Activated T-helper 1 cell treated with anti-CD3 and anti-CD28 coated beads, Interleukin-12 subunit alpha, Interleukin-12 subunit beta, Interleukin-2, Interleukin-4 antibody, amounts not matched to agents 30 ng/mL and 10 ng/mL and 1 ng/mL, durations not matched to agents 14 hours and 24 hours and 36 hours (primary cell): ENCODE measurements at regions not wholly inside any gene's neighbourhood (a gene's known extent, or its start where the extent isn't known, plus 50 kb on each side); places are given as distances from the start of the nearest gene placed in this dataset.

ENCODE experiments used
- DNase-seq: peaks from one replicate; pipeline ENCODE4 v3.0.0; 2021; ENCODE audit warnings: low spot score
- H3K27ac Mint-ChIP-seq: one replicate; pipeline ENCODE4 v1.8.0; 2021; ENCODE audit warnings: mild to moderate bottlenecking, mixed read lengths
- H3K27me3 Mint-ChIP-seq: one replicate; pipeline ENCODE4 v1.8.0; 2022; ENCODE audit warnings: mild to moderate bottlenecking, moderate library complexity, mixed read lengths; ENCODE audit not compliant: insufficient read depth
- H3K36me3 Mint-ChIP-seq: one replicate; pipeline ENCODE4 v1.8.0; 2021; ENCODE audit warnings: low read depth, mixed read lengths
- H3K4me1 Mint-ChIP-seq: one replicate; pipeline ENCODE4 v1.8.0; 2021; ENCODE audit warnings: low read depth, mixed read lengths
- H3K4me3 Mint-ChIP-seq: one replicate; pipeline ENCODE4 v1.8.0; 2021; ENCODE audit warnings: mild to moderate bottlenecking, moderate library complexity, mixed read lengths
- H3K9me3 Mint-ChIP-seq: one replicate; pipeline ENCODE4 v1.8.0; 2021; ENCODE audit warnings: mixed read lengths
- intact Hi-C: fragments of 100-400 bp; cut with micrococcal nuclease; formaldehyde crosslinking; loops from one replicate; pipeline ENCODE4 v1.15.1; 2024

DNA sequence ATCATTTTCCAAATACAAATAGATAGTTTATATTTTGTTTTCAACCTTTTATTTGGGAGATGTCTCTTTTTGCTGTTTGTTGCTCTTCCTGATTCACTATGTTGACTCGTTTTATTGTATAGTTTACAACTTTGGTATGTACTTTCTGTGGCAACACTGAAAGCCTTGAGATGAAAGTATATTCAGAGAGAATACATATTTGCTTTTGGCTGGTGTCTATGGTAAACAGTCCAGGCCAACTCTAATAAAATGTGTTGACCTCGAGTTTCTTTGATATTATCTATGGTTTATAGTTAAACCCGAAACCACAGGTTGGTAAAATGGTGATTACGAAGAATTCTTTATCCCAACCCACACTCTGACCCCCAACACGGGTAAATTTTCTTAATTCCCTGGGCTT, 919.6 kb upstream of the MAP3K7 start:
- Mint-ChIP-seq H3K36me3 (no peaks in the 10 kb centered on the region), H3K4me1 (no peaks in the 10 kb centered on the region), H3K27me3 (no peaks in the 10 kb centered on the region), H3K27ac (no peak overlapping the region), H3K9me3 (no peaks in the 10 kb centered on the region), H3K4me3 (no peak overlapping the region)
- intact Hi-C loops, result no loop called here
- DNase-seq, result no peak

DNA sequence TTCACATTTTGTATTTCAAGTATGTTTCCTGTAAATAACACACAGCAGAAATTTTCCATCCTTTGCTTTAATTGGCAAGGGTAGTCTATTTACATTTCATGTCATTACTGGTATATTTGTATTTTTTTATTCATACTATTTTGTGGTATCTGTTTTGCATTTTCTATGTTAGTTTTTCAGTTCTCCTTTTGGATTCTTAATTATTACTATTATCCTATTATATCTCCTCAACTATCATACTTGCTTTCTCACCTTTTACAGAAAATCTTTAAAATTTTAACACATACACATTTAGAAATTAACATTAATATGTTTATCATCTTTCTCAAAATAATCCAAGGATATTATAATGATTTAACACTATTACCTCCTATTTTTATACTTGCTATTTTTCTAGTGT, 918.3 kb upstream of the MAP3K7 start:
- no peaks in the 10 kb centered on the region for H3K36me3 Mint-ChIP-seq
- H3K27ac Mint-ChIP-seq, result no peak overlapping the region
- no peak for DNase-seq
- intact Hi-C loops, result no loop called here
- no peaks in the 10 kb centered on the region for H3K9me3 Mint-ChIP-seq
- no peaks in the 10 kb centered on the region for H3K4me1 Mint-ChIP-seq
- H3K4me3 Mint-ChIP-seq, result no peak overlapping the region
- no peaks in the 10 kb centered on the region for H3K27me3 Mint-ChIP-seq

DNA sequence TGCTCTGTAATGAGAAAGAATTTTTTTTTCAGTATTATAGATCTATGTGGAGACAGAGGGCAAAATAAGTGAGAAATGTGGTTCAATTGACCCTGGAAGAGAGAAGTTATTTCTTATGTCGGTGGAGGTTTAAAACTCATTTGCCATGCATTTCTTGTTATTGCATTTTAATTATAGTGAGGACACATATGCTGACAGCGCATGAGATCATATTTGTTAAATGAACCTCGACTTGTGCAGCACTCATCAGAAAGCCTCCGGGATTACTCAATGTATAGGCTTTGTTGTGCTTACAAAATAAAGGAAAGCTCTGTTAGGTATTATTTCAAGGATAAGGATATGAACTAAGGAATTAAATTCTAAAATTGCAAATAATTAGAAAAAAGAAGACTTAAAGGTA, 915.1 kb upstream of the MAP3K7 start:
- Mint-ChIP-seq H3K4me1 (no peaks in the 10 kb centered on the region), H3K9me3 (no peaks in the 10 kb centered on the region), H3K36me3 (no peaks in the 10 kb centered on the region), H3K4me3 (no peak overlapping the region), H3K27ac (no peak overlapping the region), H3K27me3 (no peaks in the 10 kb centered on the region)
- no peak for DNase-seq
- intact Hi-C loops, result no loop called here

DNA sequence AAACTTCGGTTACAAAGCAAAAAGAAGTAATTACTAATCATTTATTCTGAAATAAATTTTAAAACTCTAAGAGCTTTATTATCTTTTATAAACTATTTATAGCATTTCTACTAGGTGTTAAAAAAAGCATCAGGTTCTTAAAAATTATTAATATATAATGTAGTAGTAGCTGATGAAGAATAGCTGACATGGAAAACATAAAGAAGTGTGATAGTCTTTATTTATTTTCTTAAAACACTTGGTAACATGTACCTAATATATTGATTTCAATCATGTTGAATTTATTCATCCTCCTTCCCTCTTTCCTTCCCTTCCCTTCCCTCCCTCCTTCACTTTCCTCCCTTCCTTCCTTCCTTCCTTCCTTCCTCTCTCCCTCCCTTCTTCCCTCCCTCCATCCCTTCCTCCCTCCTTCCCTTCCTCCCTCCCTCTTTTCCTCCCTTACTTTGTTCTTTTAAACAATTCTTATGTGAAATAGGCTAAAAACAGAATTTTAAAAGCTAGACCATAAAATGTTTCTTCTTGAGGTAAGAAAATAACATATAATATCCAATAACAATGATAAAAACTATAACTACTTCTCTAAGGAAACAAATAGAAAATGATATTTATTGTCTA, 913.9 kb upstream of the MAP3K7 start:
- no peaks in the 10 kb centered on the region for H3K9me3 Mint-ChIP-seq
- H3K4me1 Mint-ChIP-seq, result no peaks in the 10 kb centered on the region
- H3K4me3 Mint-ChIP-seq, result no peak overlapping the region
- H3K27ac Mint-ChIP-seq, result no peak overlapping the region
- DNase-seq, result no peak
- H3K36me3 Mint-ChIP-seq, result no peaks in the 10 kb centered on the region
- no peaks in the 10 kb centered on the region for H3K27me3 Mint-ChIP-seq
- intact Hi-C loops, result no loop called here

DNA sequence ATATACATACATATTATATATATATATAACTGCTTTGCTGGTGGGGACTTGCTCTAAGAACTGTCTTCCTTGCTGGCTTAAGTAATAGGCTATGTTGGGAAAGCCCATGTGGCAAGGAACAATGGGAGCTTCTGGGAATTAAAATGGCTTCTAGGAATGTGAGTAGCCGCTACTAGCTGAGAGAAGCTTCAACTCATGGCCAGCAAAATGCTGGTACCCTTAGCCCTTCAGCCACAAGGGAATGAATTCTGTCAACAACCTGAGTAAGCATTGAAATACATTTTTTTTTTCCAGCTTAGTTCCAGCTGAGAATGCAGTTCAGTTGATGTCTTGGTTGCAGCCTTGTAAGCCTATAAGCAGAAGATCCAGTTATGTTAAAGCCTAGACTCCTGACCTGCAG, 911.7 kb upstream of the MAP3K7 start:
- intact Hi-C loops, result no loop called here
- no peak overlapping the region for H3K27ac Mint-ChIP-seq
- no peak overlapping the region for H3K4me3 Mint-ChIP-seq
- no peaks in the 10 kb centered on the region for H3K27me3 Mint-ChIP-seq
- no peaks in the 10 kb centered on the region for H3K36me3 Mint-ChIP-seq
- DNase-seq, result no peak
- H3K9me3 Mint-ChIP-seq, result no peaks in the 10 kb centered on the region
- no peaks in the 10 kb centered on the region for H3K4me1 Mint-ChIP-seq

DNA sequence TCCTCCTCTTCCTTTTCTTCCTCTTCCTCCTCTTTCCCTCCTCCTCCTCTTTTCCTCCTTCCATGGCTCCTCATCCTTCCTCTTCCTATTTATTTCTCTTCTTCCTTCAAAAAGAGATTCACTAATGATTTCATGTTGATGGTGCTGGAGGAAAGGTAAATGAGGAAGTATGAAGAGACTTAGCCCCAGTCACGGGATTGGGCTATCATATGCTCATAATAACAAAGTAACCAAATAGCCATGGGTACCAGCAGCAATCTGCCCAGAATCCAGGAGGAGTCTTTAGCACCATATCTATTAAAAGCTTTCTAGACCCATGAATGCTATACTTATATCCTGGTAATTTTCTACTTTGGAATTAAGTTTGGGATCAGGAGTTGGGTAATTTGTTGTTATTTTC, 910.9 kb upstream of the MAP3K7 start:
- DNase-seq, result no peak
- Mint-ChIP-seq H3K27me3 (peaks cover 1% of the 10 kb centered on the region), H3K36me3 (no peaks in the 10 kb centered on the region), H3K27ac (no peak overlapping the region), H3K4me1 (no peaks in the 10 kb centered on the region), H3K4me3 (no peak overlapping the region), H3K9me3 (no peaks in the 10 kb centered on the region)
- intact Hi-C loops, result no loop called here

DNA sequence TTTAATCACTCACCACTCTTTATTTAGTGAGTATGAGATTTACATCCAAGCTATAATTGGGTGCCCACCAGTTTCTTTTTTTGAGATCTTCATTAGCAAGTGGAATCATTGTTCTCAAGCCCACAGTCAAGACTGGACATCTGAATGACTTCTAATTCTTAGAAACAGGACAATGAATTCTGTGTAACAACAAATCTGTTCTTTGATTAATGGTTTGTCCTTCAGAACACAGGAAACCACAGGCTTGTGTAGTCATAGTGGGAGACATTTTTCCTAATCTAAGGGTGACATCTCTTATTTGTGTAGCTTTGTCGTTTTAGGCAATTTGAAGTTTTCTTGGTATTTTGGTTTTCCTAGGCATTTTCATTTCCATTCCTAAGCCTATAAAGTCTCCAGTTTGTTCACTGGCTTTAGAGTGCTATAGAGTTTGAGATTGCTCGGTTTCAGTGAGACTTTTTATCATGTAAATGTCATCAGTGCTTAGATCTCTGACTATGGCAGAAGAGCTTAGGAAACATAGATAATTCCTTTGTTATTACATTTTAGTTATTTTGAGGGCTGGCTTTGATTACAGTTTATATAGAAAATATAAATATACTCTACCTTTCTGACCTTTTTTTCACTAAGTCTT, 903.9 kb upstream of the MAP3K7 start:
- Mint-ChIP-seq H3K4me1 (no peaks in the 10 kb centered on the region), H3K27me3 (peaks cover 1% of the 10 kb centered on the region), H3K4me3 (no peak overlapping the region), H3K27ac (no peak overlapping the region), H3K9me3 (no peaks in the 10 kb centered on the region), H3K36me3 (no peaks in the 10 kb centered on the region)
- DNase-seq, result no peak
- intact Hi-C loops, result no loop called here

DNA sequence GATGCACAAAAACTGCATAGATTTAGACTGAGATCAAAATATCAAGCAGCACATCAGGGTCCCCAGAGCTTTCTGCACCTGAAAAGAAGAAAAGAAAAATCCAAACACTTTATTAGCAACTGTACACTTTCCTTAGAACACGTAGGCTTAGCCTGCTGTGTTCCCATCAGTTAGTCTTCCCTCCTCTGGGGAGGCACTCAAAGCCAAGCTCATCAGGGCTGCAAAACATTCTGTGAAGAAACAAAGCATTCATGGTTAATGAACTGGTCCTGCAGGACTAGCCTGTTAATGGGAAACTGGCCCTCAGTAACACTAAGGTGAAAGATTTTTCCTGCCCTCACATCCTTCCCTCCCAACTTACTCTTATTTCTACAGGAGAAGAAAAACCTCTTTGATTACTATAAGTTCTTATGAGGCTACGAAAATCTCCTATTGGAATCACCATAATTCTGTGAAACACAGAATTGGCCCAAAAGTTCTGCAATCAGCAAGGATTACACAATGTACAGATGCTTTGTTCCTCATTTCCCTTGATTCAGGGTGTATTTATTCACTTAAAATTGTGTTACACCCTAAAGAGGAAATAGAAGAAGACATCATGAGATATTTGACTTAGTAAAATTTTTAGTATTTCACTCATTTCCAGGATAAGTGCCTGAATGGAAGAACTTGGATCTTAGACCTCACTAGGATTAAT, 901.0 kb upstream of the MAP3K7 start:
- Mint-ChIP-seq H3K36me3 (no peaks in the 10 kb centered on the region), H3K4me1 (no peaks in the 10 kb centered on the region), H3K4me3 (no peak overlapping the region), H3K27ac (no peak overlapping the region), H3K9me3 (no peaks in the 10 kb centered on the region), H3K27me3 (no peaks in the 10 kb centered on the region)
- DNase-seq, result no peak
- intact Hi-C loops, result no loop called here

DNA sequence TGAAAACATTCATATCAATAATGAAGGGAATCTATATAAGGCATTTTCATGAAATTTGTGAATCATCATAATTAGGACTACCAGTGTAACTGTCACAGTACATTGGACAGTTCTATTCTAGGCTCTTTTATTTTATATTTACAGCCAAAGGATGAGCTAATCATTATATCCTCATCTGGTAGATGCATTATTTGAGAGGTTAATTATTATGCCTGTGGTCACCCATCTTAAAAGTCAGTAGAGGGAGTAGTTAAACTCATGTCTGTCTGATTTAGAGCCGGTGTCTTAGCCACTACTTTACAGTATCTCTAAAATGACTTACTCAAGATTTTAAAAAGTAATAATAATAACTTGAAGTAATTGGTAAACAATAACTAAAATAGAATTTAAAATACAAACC, 899.3 kb upstream of the MAP3K7 start:
- Mint-ChIP-seq H3K4me1 (no peaks in the 10 kb centered on the region), H3K36me3 (no peaks in the 10 kb centered on the region), H3K27me3 (no peaks in the 10 kb centered on the region), H3K27ac (no peak overlapping the region), H3K9me3 (no peaks in the 10 kb centered on the region), H3K4me3 (no peak overlapping the region)
- DNase-seq, result no peak
- intact Hi-C loops, result no loop called here

DNA sequence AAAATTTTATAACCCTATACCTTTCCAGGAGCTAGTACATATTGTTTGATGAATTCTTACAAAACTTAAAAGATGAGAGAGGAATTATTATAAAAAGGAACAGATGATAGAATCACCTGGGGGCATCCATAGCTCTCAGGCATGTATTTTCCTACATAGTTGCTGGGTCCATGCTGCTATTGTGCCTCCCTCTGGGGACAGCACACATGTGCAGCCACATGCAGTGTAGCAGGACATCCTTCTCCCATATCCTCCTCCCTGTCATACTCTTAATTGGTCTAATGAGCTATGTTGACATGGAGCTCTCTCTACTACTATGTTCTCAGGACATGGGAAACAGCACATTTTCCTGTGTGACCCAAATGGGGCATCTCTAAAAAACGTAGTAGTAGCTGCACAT, 898.2 kb upstream of the MAP3K7 start:
- Mint-ChIP-seq H3K27ac (no peak overlapping the region), H3K36me3 (no peaks in the 10 kb centered on the region), H3K4me1 (no peaks in the 10 kb centered on the region), H3K27me3 (no peaks in the 10 kb centered on the region), H3K9me3 (no peaks in the 10 kb centered on the region), H3K4me3 (no peak overlapping the region)
- DNase-seq, result no peak
- intact Hi-C loops, result no loop called here

DNA sequence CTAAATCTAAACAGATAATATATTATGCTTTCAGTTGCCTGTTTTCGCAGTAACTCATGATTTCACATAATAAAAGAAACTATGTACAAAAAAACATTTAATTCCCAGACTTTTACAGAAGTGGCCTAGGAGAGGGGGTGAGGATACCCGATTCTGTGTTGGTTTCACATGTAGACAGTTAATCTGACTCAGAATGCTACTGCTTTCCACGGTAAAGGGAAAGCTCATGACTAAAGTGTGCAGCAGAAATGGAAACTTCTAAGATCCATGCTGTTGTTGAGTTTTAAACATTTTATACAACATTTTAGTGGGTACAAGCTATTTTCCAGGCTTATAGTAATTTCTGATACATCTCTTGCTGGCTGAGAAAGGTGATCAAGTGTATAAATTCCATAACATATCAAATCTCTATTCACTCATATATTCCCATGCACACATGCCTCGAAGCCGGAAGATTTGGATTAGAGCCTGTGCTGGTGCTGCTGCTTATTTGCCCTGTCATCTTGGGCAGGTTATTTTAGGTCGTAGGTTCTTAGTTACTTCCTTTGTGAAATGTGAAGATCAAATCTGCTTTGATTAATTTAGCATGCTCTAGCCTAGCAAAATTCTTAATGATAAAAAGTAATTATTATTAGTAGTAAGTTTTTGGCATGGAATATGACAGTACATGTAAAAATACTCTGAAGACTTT, 896.7 kb upstream of the MAP3K7 start:
- no peak for DNase-seq
- H3K36me3 Mint-ChIP-seq, result no peaks in the 10 kb centered on the region
- intact Hi-C loops, result no loop called here
- no peaks in the 10 kb centered on the region for H3K4me1 Mint-ChIP-seq
- H3K27me3 Mint-ChIP-seq, result no peaks in the 10 kb centered on the region
- no peak overlapping the region for H3K4me3 Mint-ChIP-seq
- H3K9me3 Mint-ChIP-seq, result no peaks in the 10 kb centered on the region
- no peak overlapping the region for H3K27ac Mint-ChIP-seq

DNA sequence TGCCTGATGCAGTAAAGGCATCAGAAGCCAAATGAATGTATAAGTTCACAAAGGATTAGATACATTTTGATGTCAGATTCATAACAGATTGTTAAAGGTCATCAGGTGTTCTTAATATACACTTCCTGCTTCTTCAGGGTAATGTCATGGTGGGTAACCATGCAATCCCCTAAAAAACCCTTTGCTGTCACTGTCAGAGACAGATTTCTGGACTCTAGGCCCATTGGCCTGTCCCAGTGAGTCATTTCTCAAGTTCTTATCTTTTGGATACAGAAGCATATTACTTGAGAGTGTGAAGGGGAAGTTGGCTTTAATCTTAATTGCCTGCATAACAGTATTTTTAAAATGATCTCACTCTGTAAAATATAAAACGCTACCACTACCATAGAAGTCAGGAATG, 895.6 kb upstream of the MAP3K7 start:
- intact Hi-C loops, result no loop called here
- Mint-ChIP-seq H3K4me1 (no peaks in the 10 kb centered on the region), H3K9me3 (no peaks in the 10 kb centered on the region), H3K27me3 (no peaks in the 10 kb centered on the region), H3K4me3 (no peak overlapping the region), H3K36me3 (no peaks in the 10 kb centered on the region), H3K27ac (no peak overlapping the region)
- DNase-seq, result no peak

DNA sequence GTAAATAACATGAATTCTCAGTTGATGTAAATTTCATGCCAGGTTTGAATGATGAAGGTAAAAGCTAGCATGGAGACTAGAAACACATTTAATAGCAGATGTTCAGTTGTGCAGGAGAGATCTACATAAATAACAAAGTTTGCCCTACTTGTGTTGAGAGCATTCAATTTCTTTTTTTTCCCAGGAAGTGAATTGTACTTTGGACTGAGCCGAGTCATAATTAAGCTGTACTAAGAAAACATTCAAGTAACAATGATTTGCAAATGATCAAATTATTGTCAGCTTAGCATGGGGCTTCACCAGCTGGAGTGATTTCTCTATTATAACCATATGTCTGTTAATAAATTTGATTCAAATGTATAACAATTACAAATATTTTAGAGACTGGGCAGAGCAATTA, 893.5 kb upstream of the MAP3K7 start:
- Mint-ChIP-seq H3K4me1 (no peaks in the 10 kb centered on the region), H3K27me3 (no peaks in the 10 kb centered on the region), H3K9me3 (no peaks in the 10 kb centered on the region), H3K36me3 (no peaks in the 10 kb centered on the region), H3K27ac (no peak overlapping the region), H3K4me3 (no peak overlapping the region)
- intact Hi-C loops, result no loop called here
- DNase-seq, result no peak
